ENCODE measurements at regions not wholly inside any gene's neighbourhood (a gene's known extent, or its start where the extent isn't known, plus 50 kb on each side); places are given as distances from the start of the nearest gene placed in this dataset.

- DNase-seq = no peak
Measured at GRCh38 chr11:45037434-45038005, 86.8 kb upstream of the TP53I11 start.

GRCh38 chr11:45038923-45039322, 88.2 kb upstream of the TP53I11 start:
- no peak for DNase-seq

- DNase-seq = peak; percentile 97
Measured at GRCh38 chr11:45041596-45041995, 90.9 kb upstream of the TP53I11 start.

- no peak for DNase-seq
Measured at GRCh38 chr11:45042560-45042959, 91.9 kb upstream of the TP53I11 start.

- DNase-seq = no peak
Measured at GRCh38 chr11:45043755-45044475, 93.2 kb upstream of the TP53I11 start.

- peak; percentile 22 for DNase-seq
Measured at GRCh38 chr11:45045683-45046471, 95.2 kb upstream of the TP53I11 start.

GRCh38 chr11:45048313-45048841, 97.7 kb upstream of the TP53I11 start:
- DNase-seq = no peak

GRCh38 chr11:45048870-45049691, 97.4 kb upstream of the PRDM11 start:
- no peak for DNase-seq

GRCh38 chr11:45050111-45050510, 96.3 kb upstream of the PRDM11 start:
- DNase-seq = no peak

- no peak for DNase-seq
Measured at GRCh38 chr11:45051621-45052020, 94.8 kb upstream of the PRDM11 start.

GRCh38 chr11:45052361-45052760, 94.1 kb upstream of the PRDM11 start:
- DNase-seq = no peak

GRCh38 chr11:45053736-45054446, 92.5 kb upstream of the PRDM11 start:
- no peak for DNase-seq

- no peak for DNase-seq
Measured at GRCh38 chr11:45054956-45055355, 91.5 kb upstream of the PRDM11 start.

GRCh38 chr11:45056529-45056928, 89.9 kb upstream of the PRDM11 start:
- peak; percentile 71 for DNase-seq

- no peak for DNase-seq
Measured at GRCh38 chr11:45057938-45058646, 88.3 kb upstream of the PRDM11 start.

- DNase-seq = no peak
Measured at GRCh38 chr11:45058647-45058950, 87.8 kb upstream of the PRDM11 start.

- DNase-seq = no peak
Measured at GRCh38 chr11:45060707-45061106, 85.7 kb upstream of the PRDM11 start.

GRCh38 chr11:45061641-45062040, 84.8 kb upstream of the PRDM11 start:
- no peak for DNase-seq

GRCh38 chr11:45062115-45062514, 84.3 kb upstream of the PRDM11 start:
- DNase-seq = no peak

GRCh38 chr11:45062974-45063635, 83.3 kb upstream of the PRDM11 start:
- DNase-seq = no peak

- DNase-seq = no peak
Measured at GRCh38 chr11:45063669-45064068, 82.8 kb upstream of the PRDM11 start.

All from NCI-H146 (cell line).